Fibroblast of lung (primary cell): ENCODE measurements at regions not wholly inside any gene's neighbourhood (a gene's known extent, or its start where the extent isn't known, plus 50 kb on each side); places are given as distances from the start of the nearest gene placed in this dataset.

Experiments used
- CTCF ChIP-seq, 2 donors: IDR thresholded peaks in 1 of 2; conservative IDR thresholded peaks in 1 of 2; 1 replicate in 1 of 2; 2 replicates in 1 of 2; pipeline ENCODE4 v1.5.1; 2011 to 2012; ENCODE audit warnings: low read length in 2 of 2, control low read depth in 1 of 2, inconsistent platforms in 1 of 2, low read depth in 1 of 2, mild to moderate bottlenecking in 1 of 2
- EZH2 ChIP-seq: IDR thresholded peaks from 2 replicates; pipeline ENCODE4 v1.5.1; 2012; ENCODE audit warnings: low read length, control low read depth, mild to moderate bottlenecking; ENCODE audit errors: missing control alignments

GRCh38 chr3:194852831-194853508 lies 167.3 kb downstream of the FAM43A start:
- TF ChIP-seq EZH2 (no peak), CTCF (conservative IDR thresholded peaks at IDR 0.05 in 1 of 2, IDR thresholded peaks at IDR 0.05 in 1 of 2; ENCODE audit: low read depth in 1 of 2, low read length in 2 of 2) (no peak)
